CD14-positive monocyte (primary cell): ENCODE measurements at regions not wholly inside any gene's neighbourhood (a gene's known extent, or its start where the extent isn't known, plus 50 kb on each side); places are given as distances from the start of the nearest gene placed in this dataset.
A peak's percentile ranks its signal among the peaks of the same experiment; 100 is the strongest.

ENCODE experiments used
- DNase-seq, 3 donors: peaks; one replicate each; pipeline ENCODE4 v3.0.0-alpha.2; 2011 to 2022
- H2AFZ ChIP-seq: 2 replicates; pipeline ENCODE4 v1.6.0; 2012; ENCODE audit warnings: mild to moderate bottlenecking, low read depth, low read length, inconsistent platforms; ENCODE audit not compliant: insufficient read depth, poor library complexity, severe bottlenecking
- H3K27ac ChIP-seq, 2 donors: 1 replicate in 1 of 2; 2 replicates in 1 of 2; pipeline ENCODE4 v1.5.1; 2012 to 2013; ENCODE audit warnings: low read length in 2 of 2, control low read depth in 1 of 2, inconsistent platforms in 1 of 2, low read depth in 1 of 2, mild to moderate bottlenecking in 1 of 2
- H3K27me3 ChIP-seq, 2 donors: one replicate each; pipeline versions ENCODE4 v1.6.0 to v1.6.1; 2011 to 2013; ENCODE audit warnings: low read length in 2 of 2; ENCODE audit not compliant: control insufficient read depth in 2 of 2, insufficient read depth in 2 of 2
- H3K36me3 ChIP-seq, 2 donors: replicated peaks in 1 of 2; 1 replicate in 1 of 2; 2 replicates in 1 of 2; pipeline versions ENCODE4 v1.5.1 to v1.6.1; 2012 to 2013; ENCODE audit warnings: low read length in 2 of 2, control low read depth in 1 of 2, inconsistent platforms in 1 of 2, mild to moderate bottlenecking in 1 of 2; ENCODE audit not compliant: insufficient read depth in 2 of 2, control insufficient read depth in 1 of 2
- H3K4me1 ChIP-seq, 2 donors: 1 replicate in 1 of 2; 2 replicates in 1 of 2; pipeline versions ENCODE4 v1.5.1 to v1.6.1; 2012 to 2013; ENCODE audit warnings: low read length in 2 of 2, control low read depth in 1 of 2, inconsistent platforms in 1 of 2, mild to moderate bottlenecking in 1 of 2, moderate library complexity in 1 of 2; ENCODE audit not compliant: insufficient read depth in 2 of 2, control insufficient read depth in 1 of 2
- H3K4me2 ChIP-seq: replicated peaks from 2 replicates; pipeline ENCODE3; 2012; ENCODE audit warnings: low read length, moderate library complexity, mild to moderate bottlenecking; ENCODE audit not compliant: poor library complexity, severe bottlenecking; ENCODE audit errors: extremely low read depth
- H3K4me3 ChIP-seq, 3 experiments: fragments of 200-600 bp in 1 of 3; sonication (generic) in 1 of 3; replicated peaks in 1 of 3; 1 replicate in 2 of 3; 2 replicates in 1 of 3; pipeline ENCODE4 v1.5.1; 2011 to 2013; ENCODE audit warnings: low read length in 3 of 3, mild to moderate bottlenecking in 3 of 3, control low read depth in 2 of 3, low read depth in 2 of 3, inconsistent platforms in 1 of 3, moderate library complexity in 1 of 3
- H3K79me2 ChIP-seq: 2 replicates; pipeline ENCODE4 v1.6.0; 2012; ENCODE audit warnings: mild to moderate bottlenecking, control low read depth, inconsistent platforms, low read length, moderate library complexity; ENCODE audit not compliant: insufficient read depth
- H3K9ac ChIP-seq: 2 replicates; pipeline ENCODE4 v1.6.0; 2017; ENCODE audit warnings: low read length, mild to moderate bottlenecking; ENCODE audit not compliant: insufficient read depth, poor library complexity, severe bottlenecking
- H3K9me3 ChIP-seq, 2 donors: replicated peaks in 1 of 2; 1 replicate in 1 of 2; 2 replicates in 1 of 2; pipeline versions ENCODE4 v1.5.1 to v1.6.1; 2012 to 2013; ENCODE audit warnings: low read length in 2 of 2, control low read depth in 1 of 2; ENCODE audit not compliant: control insufficient read depth in 1 of 2, insufficient read depth in 1 of 2
- H4K20me1 ChIP-seq: 2 replicates; pipeline ENCODE4 v1.6.0; 2012; ENCODE audit warnings: mild to moderate bottlenecking, low read length, control low read depth, moderate library complexity; ENCODE audit not compliant: insufficient read depth
- H3K27ac Mint-ChIP-seq, 7 donors: one replicate each; pipeline ENCODE4 v1.8.0; 2020; ENCODE audit warnings: mild to moderate bottlenecking in 7 of 7, mixed read lengths in 7 of 7, moderate library complexity in 6 of 7, inconsistent platforms in 2 of 7
- H3K27me3 Mint-ChIP-seq, 3 donors: one replicate each; pipeline ENCODE4 v1.8.0; 2021 to 2022; ENCODE audit warnings: low read depth in 3 of 3, mild to moderate bottlenecking in 3 of 3, mixed read lengths in 3 of 3, moderate library complexity in 3 of 3, inconsistent platforms in 1 of 3
- H3K36me3 Mint-ChIP-seq, 2 donors: one replicate each; pipeline ENCODE4 v1.8.0; 2020; ENCODE audit warnings: mixed read lengths in 2 of 2, inconsistent platforms in 1 of 2, mild to moderate bottlenecking in 1 of 2
- H3K4me1 Mint-ChIP-seq: one replicate; pipeline ENCODE4 v1.8.0; 2020; ENCODE audit warnings: mild to moderate bottlenecking, mixed read lengths
- H3K4me3 Mint-ChIP-seq, 2 donors: one replicate each; pipeline ENCODE4 v1.8.0; 2020; ENCODE audit warnings: mild to moderate bottlenecking in 2 of 2, mixed read lengths in 2 of 2, moderate library complexity in 1 of 2
- H3K9me3 Mint-ChIP-seq, 7 donors: one replicate each; pipeline ENCODE4 v1.8.0; 2020 to 2022; ENCODE audit warnings: mixed read lengths in 7 of 7, mild to moderate bottlenecking in 6 of 7, moderate library complexity in 6 of 7, inconsistent platforms in 2 of 7
- WGBS: methylation state at CpG from one replicate; pipeline ENCODE4 v1.1.5; 2013; ENCODE audit warnings: missing lambda C conversion rate; ENCODE audit not compliant: insufficient coverage; 5-methylcytosine and 5-hydroxymethylcytosine counted together
- intact Hi-C, 2 donors: fragments of 100-400 bp; cut with micrococcal nuclease; formaldehyde crosslinking; loops; one replicate each; pipeline versions ENCODE4 v1.15.0 to v1.15.1; 2023
- TF ChIP-seq, protein P1 (sequence below): fragments of 200-600 bp; IDR thresholded peaks from one replicate; pipeline ENCODE4 v1.8.0; 2022; ENCODE audit warnings: antibody characterized with exemption, mild to moderate bottlenecking

GRCh38 chr1:30273021-30273325 lies 450.4 kb downstream of the MATN1 start:
- Mint-ChIP-seq H3K9me3 (peaks cover 0 to 13% (median 7%) of the 10 kb centered on the region in 7 donors), H3K27me3 (peaks cover 0 to 10% (median 2%) of the 10 kb centered on the region in 3 donors), H3K4me1 (no peaks in the 10 kb centered on the region), H3K27ac (peak overlapping the region in 1 of 7 donors; percentile 30), H3K36me3 (no peaks in the 10 kb centered on the region), H3K4me3 (no peak overlapping the region)
- no peaks in the 10 kb centered on the region for H4K20me1 ChIP-seq
- H3K27me3 ChIP-seq, result no peaks in the 10 kb centered on the region
- no peak overlapping the region for H3K4me3 ChIP-seq
- TF ChIP-seq, protein P1, sequence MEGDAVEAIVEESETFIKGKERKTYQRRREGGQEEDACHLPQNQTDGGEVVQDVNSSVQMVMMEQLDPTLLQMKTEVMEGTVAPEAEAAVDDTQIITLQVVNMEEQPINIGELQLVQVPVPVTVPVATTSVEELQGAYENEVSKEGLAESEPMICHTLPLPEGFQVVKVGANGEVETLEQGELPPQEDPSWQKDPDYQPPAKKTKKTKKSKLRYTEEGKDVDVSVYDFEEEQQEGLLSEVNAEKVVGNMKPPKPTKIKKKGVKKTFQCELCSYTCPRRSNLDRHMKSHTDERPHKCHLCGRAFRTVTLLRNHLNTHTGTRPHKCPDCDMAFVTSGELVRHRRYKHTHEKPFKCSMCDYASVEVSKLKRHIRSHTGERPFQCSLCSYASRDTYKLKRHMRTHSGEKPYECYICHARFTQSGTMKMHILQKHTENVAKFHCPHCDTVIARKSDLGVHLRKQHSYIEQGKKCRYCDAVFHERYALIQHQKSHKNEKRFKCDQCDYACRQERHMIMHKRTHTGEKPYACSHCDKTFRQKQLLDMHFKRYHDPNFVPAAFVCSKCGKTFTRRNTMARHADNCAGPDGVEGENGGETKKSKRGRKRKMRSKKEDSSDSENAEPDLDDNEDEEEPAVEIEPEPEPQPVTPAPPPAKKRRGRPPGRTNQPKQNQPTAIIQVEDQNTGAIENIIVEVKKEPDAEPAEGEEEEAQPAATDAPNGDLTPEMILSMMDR, result no peak
- no peak overlapping the region for H3K4me2 ChIP-seq
- H3K36me3 ChIP-seq, result no peaks in the 10 kb centered on the region
- H2AFZ ChIP-seq, result no peak overlapping the region
- H3K27ac ChIP-seq, result no peak overlapping the region
- no peaks in the 10 kb centered on the region for H3K79me2 ChIP-seq
- intact Hi-C loops, result no loop called here
- no peak overlapping the region for H3K9ac ChIP-seq
- H3K4me1 ChIP-seq, result no peaks in the 10 kb centered on the region
- no peak for DNase-seq
- peaks cover 0 to 18% of the 10 kb centered on the region in 2 donors for H3K9me3 ChIP-seq
- 100% methylated on average over 1 of the region's 1 CpG for WGBS

DNA sequence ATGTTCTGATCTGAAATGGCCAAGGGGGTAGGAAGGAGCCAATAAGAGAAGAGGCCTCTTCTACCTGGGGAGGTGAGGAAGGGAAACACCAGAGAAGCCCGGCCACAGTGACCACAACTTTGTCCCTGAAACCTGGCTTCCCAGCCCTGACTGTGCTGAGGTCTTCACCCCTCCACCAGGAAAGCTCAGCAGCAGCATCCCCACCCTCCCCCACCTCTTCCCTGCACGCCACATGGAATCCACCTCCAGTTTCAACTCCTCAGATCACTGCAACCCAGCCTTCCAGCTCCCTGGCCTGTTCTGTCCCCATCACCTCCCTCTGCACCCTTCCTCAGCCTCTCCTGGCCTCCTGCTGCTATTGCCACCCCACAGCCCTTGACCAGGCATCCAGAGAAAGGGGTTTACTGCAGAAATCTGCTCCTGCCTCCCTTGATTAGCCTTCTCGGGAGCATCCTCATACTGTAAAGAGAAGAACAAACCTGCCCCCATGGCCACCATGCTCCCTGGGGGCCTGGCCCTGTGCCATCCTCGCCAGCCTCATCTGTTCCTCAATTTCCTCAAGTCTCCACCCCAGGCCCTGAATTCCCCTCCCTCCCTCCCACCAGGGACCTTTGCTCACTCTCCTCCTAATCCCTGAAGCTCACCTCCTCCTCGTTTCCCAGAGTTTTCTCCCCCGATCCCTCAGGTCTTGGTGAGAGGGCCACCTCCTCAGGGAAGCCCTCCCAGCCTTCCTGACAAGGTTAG lies 450.9 kb downstream of the MATN1 start:
- intact Hi-C loops, result no loop called here
- H3K4me2 ChIP-seq, result no peak overlapping the region
- H3K4me3 Mint-ChIP-seq, result no peak overlapping the region

More for the DNA sequence above, 450.9 kb downstream of the MATN1 start:
- no peak overlapping the region for H3K27ac Mint-ChIP-seq
- Histone ChIP-seq H3K9ac (no peak overlapping the region), H3K27me3 (no peaks in the 10 kb centered on the region), H2AFZ (no peak overlapping the region), H3K9me3 (peaks cover 0 to 18% of the 10 kb centered on the region in 2 donors), H3K4me3 (no peak overlapping the region), H3K27ac (no peak overlapping the region), H4K20me1 (no peaks in the 10 kb centered on the region), H3K79me2 (no peaks in the 10 kb centered on the region), H3K4me1 (no peaks in the 10 kb centered on the region), H3K36me3 (no peaks in the 10 kb centered on the region)
- peaks cover 0 to 14% (median 7%) of the 10 kb centered on the region in 7 donors for H3K9me3 Mint-ChIP-seq
- H3K4me1 Mint-ChIP-seq, result no peaks in the 10 kb centered on the region
- DNase-seq, result no peak
- H3K36me3 Mint-ChIP-seq, result no peaks in the 10 kb centered on the region
- TF ChIP-seq, protein P1, result no peak
- peaks cover 0 to 10% (median 3%) of the 10 kb centered on the region in 3 donors for H3K27me3 Mint-ChIP-seq
- 73% methylated on average over 6 of the region's 6 CpGs for WGBS
